ENCODE measurements at regions not wholly inside any gene's neighbourhood (a gene's known extent, or its start where the extent isn't known, plus 50 kb on each side); places are given as distances from the start of the nearest gene placed in this dataset.

- FAIRE-seq: no peak
Measured at GRCh38 chr9:95653246-95653645, 136.5 kb upstream of the PTCH1 start.

GRCh38 chr9:95650720-95651119, 133.9 kb upstream of the PTCH1 start:
- no peak for FAIRE-seq

GRCh38 chr9:95649801-95650213, 133.0 kb upstream of the PTCH1 start:
- FAIRE-seq: no peak

GRCh38 chr9:95648225-95648624, 131.5 kb upstream of the PTCH1 start:
- FAIRE-seq: no peak

- FAIRE-seq: no peak
Measured at GRCh38 chr9:95645992-95646391, 129.2 kb upstream of the PTCH1 start.

GRCh38 chr9:95645579-95645978, 128.8 kb upstream of the PTCH1 start:
- FAIRE-seq: no peak

- FAIRE-seq: no peak
Measured at GRCh38 chr9:95644377-95644776, 127.6 kb upstream of the PTCH1 start.

- FAIRE-seq: no peak
Measured at GRCh38 chr9:95643619-95644018, 126.8 kb upstream of the PTCH1 start.

- FAIRE-seq: no peak
Measured at GRCh38 chr9:95642189-95642588, 125.4 kb upstream of the PTCH1 start.

- FAIRE-seq: no peak
Measured at GRCh38 chr9:95641586-95641985, 124.8 kb upstream of the PTCH1 start.

- FAIRE-seq: no peak
Measured at GRCh38 chr9:95640336-95640735, 123.6 kb upstream of the PTCH1 start.

- no peak for FAIRE-seq
Measured at GRCh38 chr9:95635986-95636671, 119.4 kb upstream of the PTCH1 start.

- FAIRE-seq: no peak
Measured at GRCh38 chr9:95634536-95634935, 117.8 kb upstream of the PTCH1 start.

- FAIRE-seq: no peak
Measured at GRCh38 chr9:95634114-95634513, 117.3 kb upstream of the PTCH1 start.

- no peak for FAIRE-seq
Measured at GRCh38 chr9:95629585-95629984, 112.8 kb upstream of the PTCH1 start.

GRCh38 chr9:95627802-95628201, 111.0 kb upstream of the PTCH1 start:
- no peak for FAIRE-seq

GRCh38 chr9:95626885-95627558, 110.3 kb upstream of the PTCH1 start:
- no peak for FAIRE-seq

- FAIRE-seq: no peak
Measured at GRCh38 chr9:95626341-95626740, 109.6 kb upstream of the PTCH1 start.

- no peak for FAIRE-seq
Measured at GRCh38 chr9:95623640-95624039, 106.9 kb upstream of the PTCH1 start.

GRCh38 chr9:95620722-95621121, 104.0 kb upstream of the PTCH1 start:
- no peak for FAIRE-seq

- FAIRE-seq: no peak
Measured at GRCh38 chr9:95620314-95620713, 103.5 kb upstream of the PTCH1 start.

GRCh38 chr9:95615246-95615645, 98.5 kb upstream of the PTCH1 start:
- FAIRE-seq: no peak

- no peak for FAIRE-seq
Measured at GRCh38 chr9:95613670-95614069, 96.9 kb upstream of the PTCH1 start.

GRCh38 chr9:95611354-95611753, 94.6 kb upstream of the PTCH1 start:
- no peak for FAIRE-seq

All from TTC549 (cell line).